Neural crest cell (in vitro differentiated cells): ENCODE measurements at regions not wholly inside any gene's neighbourhood (a gene's known extent, or its start where the extent isn't known, plus 50 kb on each side); places are given as distances from the start of the nearest gene placed in this dataset.
"Not testable (repeated sequence)": the region's sequence is repeated elsewhere in the genome, so short reads cannot be mapped to it uniquely, and the experiment has no call there.

Experiments
- DNase-seq: peaks from one replicate; pipeline ENCODE4 v3.0.0; 2021; ENCODE audit warnings: low read depth, mixed read lengths, low spot score
- H3K27ac Mint-ChIP-seq: one replicate; pipeline ENCODE4 v1.8.0; 2021; ENCODE audit warnings: mild to moderate bottlenecking, mixed read lengths; ENCODE audit not compliant: unreplicated experiment
- H3K27me3 Mint-ChIP-seq: 2 replicates; pipeline ENCODE4 v1.8.0; 2021; ENCODE audit warnings: low read depth, mild to moderate bottlenecking, mixed read lengths
- H3K36me3 Mint-ChIP-seq: 2 replicates; pipeline ENCODE4 v1.8.0; 2021; ENCODE audit warnings: low read depth, mild to moderate bottlenecking, mixed read lengths
- H3K4me1 Mint-ChIP-seq: 2 replicates; pipeline ENCODE4 v1.8.0; 2021; ENCODE audit warnings: mixed read lengths
- H3K4me3 Mint-ChIP-seq: one replicate; pipeline ENCODE4 v1.8.0; 2021; ENCODE audit warnings: mild to moderate bottlenecking, mixed read lengths
- H3K9me3 Mint-ChIP-seq: 2 replicates; pipeline ENCODE4 v1.8.0; 2021; ENCODE audit warnings: mixed read lengths
- TF ChIP-seq, protein P1 (sequence below): fragments of 200-600 bp; sonication (generic); conservative IDR thresholded peaks from 2 replicates; pipeline ENCODE4 v1.5.0; 2021; ENCODE audit warnings: antibody characterized with exemption, mild to moderate bottlenecking

DNA sequence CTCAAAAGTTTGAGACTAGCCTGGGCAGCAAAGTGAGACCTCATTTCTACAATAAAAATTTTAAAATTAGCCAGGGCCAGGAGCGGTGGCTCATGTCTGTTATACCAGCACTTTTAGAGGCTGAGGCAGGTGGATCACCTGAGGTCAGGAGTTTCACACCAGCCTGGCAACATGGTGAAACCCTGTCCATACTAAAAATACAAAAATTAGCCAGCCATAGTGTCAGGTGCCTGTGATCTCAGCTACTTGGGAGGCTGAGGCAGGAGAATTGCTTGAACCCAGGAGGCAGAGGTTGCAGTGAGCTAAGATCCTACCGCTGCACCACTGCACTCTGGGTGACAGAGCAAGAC, 85.1 kb upstream of the MAP4 start:
- not testable (repeated sequence) for H3K36me3 Mint-ChIP-seq, H3K27me3 Mint-ChIP-seq, H3K4me1 Mint-ChIP-seq, DNase-seq, H3K27ac Mint-ChIP-seq, H3K9me3 Mint-ChIP-seq, H3K4me3 Mint-ChIP-seq

DNA sequence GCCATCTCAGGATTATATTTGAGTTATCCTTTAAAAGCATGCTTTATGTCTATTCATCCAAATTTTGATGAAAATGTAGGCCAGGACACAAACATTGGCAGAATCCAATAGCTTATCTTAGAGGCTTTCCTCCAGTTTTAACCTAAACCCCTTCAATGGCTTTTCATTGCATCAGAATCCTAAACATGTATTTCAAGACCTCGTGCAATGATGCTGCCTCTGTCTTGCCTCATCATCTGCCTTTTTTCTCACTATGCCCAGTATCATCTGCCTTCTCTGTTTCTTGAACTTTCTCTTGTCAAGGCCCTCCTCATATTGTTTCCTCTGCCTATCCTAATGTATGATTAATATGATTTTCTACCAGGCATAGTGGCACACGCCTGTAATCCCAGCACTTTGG, 76.1 kb upstream of the MAP4 start:
- TF ChIP-seq, protein P1, sequence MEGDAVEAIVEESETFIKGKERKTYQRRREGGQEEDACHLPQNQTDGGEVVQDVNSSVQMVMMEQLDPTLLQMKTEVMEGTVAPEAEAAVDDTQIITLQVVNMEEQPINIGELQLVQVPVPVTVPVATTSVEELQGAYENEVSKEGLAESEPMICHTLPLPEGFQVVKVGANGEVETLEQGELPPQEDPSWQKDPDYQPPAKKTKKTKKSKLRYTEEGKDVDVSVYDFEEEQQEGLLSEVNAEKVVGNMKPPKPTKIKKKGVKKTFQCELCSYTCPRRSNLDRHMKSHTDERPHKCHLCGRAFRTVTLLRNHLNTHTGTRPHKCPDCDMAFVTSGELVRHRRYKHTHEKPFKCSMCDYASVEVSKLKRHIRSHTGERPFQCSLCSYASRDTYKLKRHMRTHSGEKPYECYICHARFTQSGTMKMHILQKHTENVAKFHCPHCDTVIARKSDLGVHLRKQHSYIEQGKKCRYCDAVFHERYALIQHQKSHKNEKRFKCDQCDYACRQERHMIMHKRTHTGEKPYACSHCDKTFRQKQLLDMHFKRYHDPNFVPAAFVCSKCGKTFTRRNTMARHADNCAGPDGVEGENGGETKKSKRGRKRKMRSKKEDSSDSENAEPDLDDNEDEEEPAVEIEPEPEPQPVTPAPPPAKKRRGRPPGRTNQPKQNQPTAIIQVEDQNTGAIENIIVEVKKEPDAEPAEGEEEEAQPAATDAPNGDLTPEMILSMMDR: no peak
- DNase-seq: no peak
- Mint-ChIP-seq H3K27me3 (no peaks in the 10 kb centered on the region), H3K4me3 (no peak overlapping the region), H3K4me1 (peaks cover 24% of the 10 kb centered on the region), H3K9me3 (no peaks in the 10 kb centered on the region), H3K36me3 (no peaks in the 10 kb centered on the region), H3K27ac (no peak overlapping the region)

DNA sequence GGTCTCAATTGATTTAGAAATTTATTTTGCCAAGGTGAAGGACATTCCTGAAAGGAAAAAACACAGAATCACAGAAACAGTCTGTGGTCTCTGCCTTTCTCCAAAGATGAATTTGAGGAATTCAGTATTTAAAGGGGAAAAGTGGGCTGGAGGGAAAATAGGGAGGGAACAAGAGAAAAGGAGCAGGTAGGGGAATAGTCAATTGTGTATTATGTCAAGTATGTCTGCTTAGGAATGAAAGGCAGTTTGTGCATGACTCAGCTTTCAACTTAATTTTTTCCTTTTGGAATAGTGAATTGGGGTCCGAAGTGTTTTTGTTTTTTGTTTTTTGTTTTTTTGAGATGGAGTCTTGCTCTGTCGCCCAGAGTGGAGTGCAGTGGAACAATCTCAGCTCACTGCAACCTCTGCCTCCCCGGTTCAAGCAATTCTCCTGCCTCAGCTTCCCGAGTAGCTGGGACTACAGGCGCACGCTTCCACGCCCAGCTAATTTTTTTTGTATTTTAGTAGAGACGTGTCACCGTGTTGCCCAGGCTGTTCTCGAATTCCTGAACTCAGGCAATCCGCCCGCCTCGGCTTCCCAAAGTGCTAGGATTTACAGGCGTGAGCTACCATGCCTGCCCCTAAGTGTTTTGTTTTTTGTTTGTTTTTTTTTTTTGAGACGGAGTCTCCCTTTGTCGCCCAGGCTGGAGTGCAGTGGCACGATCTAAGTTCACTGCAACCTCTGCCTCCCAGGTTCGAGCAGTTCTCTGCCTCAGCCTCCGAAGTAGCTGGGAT, 74.1 kb upstream of the MAP4 start:
- no peak overlapping the region for H3K27ac Mint-ChIP-seq
- peak overlapping the region; percentile 99 for H3K4me3 Mint-ChIP-seq
- H3K27me3 Mint-ChIP-seq: no peaks in the 10 kb centered on the region
- H3K9me3 Mint-ChIP-seq: no peaks in the 10 kb centered on the region
- H3K36me3 Mint-ChIP-seq: no peaks in the 10 kb centered on the region
- no peak for DNase-seq
- TF ChIP-seq, protein P1: no peak
- H3K4me1 Mint-ChIP-seq: peaks cover 33% of the 10 kb centered on the region

DNA sequence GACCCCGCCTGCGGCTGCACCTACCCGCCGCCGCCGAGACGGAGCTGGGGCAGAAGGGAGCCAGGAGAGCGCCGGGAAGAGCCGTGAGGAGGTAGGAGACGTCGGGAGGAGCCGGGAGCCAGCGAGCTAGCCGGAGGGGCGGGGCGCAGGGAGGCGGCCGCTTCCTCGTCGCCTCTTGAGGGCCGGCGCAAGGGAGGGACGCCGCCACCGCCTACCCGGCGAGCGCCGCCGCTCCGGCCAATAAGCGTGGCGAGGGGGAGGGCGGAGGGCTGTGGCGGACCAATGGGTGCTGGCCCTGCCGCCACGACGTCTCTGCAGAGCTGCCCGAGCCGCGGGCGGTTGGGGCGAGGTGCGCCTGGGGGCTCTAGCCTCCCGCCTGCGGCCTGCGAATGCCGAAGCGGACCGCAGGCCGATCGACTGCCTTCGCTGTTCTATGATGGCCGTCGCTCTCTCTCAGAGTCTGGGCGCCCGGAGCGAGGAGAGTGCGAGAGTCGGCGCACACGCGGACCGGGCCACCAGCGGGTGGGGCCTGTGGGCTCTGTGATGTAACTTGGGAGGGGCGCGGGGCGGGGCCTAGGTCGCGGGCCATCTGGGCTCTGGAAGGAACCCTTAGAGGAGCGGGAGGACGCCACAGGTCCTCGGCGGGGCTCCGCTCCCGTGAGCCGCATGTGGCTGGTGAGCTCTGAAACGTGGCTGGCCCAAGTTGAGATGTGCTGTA, 72.7 kb upstream of the MAP4 start:
- H3K27me3 Mint-ChIP-seq: no peaks in the 10 kb centered on the region
- no peaks in the 10 kb centered on the region for H3K36me3 Mint-ChIP-seq
- H3K4me3 Mint-ChIP-seq: peak overlapping the region; percentile 99
- peak; percentile 89 for DNase-seq
- peak overlapping the region; percentile 100 for H3K27ac Mint-ChIP-seq
- TF ChIP-seq, protein P1: no peak
- H3K9me3 Mint-ChIP-seq: no peaks in the 10 kb centered on the region
- peaks cover 44% of the 10 kb centered on the region for H3K4me1 Mint-ChIP-seq

DNA sequence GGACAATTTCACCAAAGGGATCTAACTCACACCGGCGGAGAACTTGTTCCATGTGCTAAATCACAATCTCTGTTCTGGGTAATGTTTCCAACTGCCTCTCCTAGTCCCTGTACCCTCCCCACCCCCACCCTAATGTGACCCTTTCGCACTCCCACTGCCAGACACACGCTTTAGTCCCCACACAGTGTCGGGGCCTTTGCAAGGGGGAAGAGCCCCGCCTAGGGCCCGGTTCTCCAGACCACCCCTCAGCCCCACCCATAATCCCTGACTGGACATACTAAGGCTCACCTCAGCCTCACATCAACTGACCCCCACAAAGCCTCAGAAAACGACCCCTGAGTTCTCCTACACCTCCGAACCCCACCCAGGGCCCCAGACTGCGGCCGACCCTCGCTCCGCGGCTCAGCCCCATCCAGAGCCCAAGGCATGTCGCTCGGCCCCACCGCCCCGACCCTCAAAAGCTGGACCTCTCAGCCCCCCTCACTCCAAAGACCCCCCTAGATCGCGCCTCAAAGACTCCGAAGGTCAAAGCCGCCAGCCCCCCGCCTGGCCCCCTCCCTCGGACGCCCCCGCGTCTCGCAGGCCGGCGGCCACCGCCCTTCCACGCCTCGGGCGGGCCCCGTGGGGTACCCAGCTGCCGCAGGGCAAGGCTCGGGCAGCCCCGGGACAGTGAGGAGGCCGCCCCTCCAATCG, 72.0 kb upstream of the MAP4 start:
- TF ChIP-seq, protein P1: no peak
- H3K9me3 Mint-ChIP-seq: no peaks in the 10 kb centered on the region
- peaks cover 44% of the 10 kb centered on the region for H3K4me1 Mint-ChIP-seq
- H3K27me3 Mint-ChIP-seq: no peaks in the 10 kb centered on the region
- H3K36me3 Mint-ChIP-seq: no peaks in the 10 kb centered on the region
- peak overlapping the region; percentile 99 for H3K4me3 Mint-ChIP-seq
- peak; percentile 14 for DNase-seq
- peak overlapping the region; percentile 93 for H3K27ac Mint-ChIP-seq
